Stimulated activated CD4-positive, alpha-beta T cell treated with anti-CD3 and anti-CD28 coated beads, Interleukin-4, amount 100 ng/mL, for 4 hours (primary cell): ENCODE measurements at regions not wholly inside any gene's neighbourhood (a gene's known extent, or its start where the extent isn't known, plus 50 kb on each side); places are given as distances from the start of the nearest gene placed in this dataset.

Source experiments
- DNase-seq, 2 experiments: peaks; one replicate each; pipeline ENCODE4 v3.0.0-alpha.2; 2020

- no peak for DNase-seq
Measured at GRCh38 chr18:78128004-78128403, 851.6 kb upstream of the SALL3 start.

GRCh38 chr18:78129260-78129659 is 850.4 kb upstream of the SALL3 start:
- DNase-seq = no peak

GRCh38 chr18:78130232-78131195 is 849.1 kb upstream of the SALL3 start:
- DNase-seq = no peak

- no peak for DNase-seq
Measured at GRCh38 chr18:78133729-78134128, 845.9 kb upstream of the SALL3 start.

- no peak for DNase-seq
Measured at GRCh38 chr18:78136986-78137385, 842.6 kb upstream of the SALL3 start.

GRCh38 chr18:78138983-78139496 is 840.6 kb upstream of the SALL3 start:
- no peak for DNase-seq

- no peak for DNase-seq
Measured at GRCh38 chr18:78140294-78140693, 839.3 kb upstream of the SALL3 start.

- DNase-seq = no peak
Measured at GRCh38 chr18:78144669-78145068, 834.9 kb upstream of the SALL3 start.

GRCh38 chr18:78145096-78145495 is 834.5 kb upstream of the SALL3 start:
- no peak for DNase-seq

- no peak for DNase-seq
Measured at GRCh38 chr18:78146136-78147085, 833.2 kb upstream of the SALL3 start.

GRCh38 chr18:78150590-78150989 is 829.0 kb upstream of the SALL3 start:
- no peak for DNase-seq

- no peak for DNase-seq
Measured at GRCh38 chr18:78151234-78151633, 828.4 kb upstream of the SALL3 start.

- DNase-seq = no peak
Measured at GRCh38 chr18:78151948-78152725, 827.5 kb upstream of the SALL3 start.

- DNase-seq = no peak
Measured at GRCh38 chr18:78153362-78153761, 826.3 kb upstream of the SALL3 start.

GRCh38 chr18:78154444-78154843 is 825.2 kb upstream of the SALL3 start:
- DNase-seq = no peak

- DNase-seq = no peak
Measured at GRCh38 chr18:78154853-78155252, 824.8 kb upstream of the SALL3 start.

- DNase-seq = no peak
Measured at GRCh38 chr18:78156466-78156865, 823.2 kb upstream of the SALL3 start.

- DNase-seq = no peak
Measured at GRCh38 chr18:78158943-78159342, 820.7 kb upstream of the SALL3 start.

GRCh38 chr18:78159397-78159796 is 820.2 kb upstream of the SALL3 start:
- DNase-seq = no peak

GRCh38 chr18:78160961-78161656 is 818.5 kb upstream of the SALL3 start:
- no peak for DNase-seq

- DNase-seq = no peak
Measured at GRCh38 chr18:78165525-78165924, 814.1 kb upstream of the SALL3 start.

- no peak for DNase-seq
Measured at GRCh38 chr18:78168526-78168925, 811.1 kb upstream of the SALL3 start.
